ENCODE measurements at regions not wholly inside any gene's neighbourhood (a gene's known extent, or its start where the extent isn't known, plus 50 kb on each side); places are given as distances from the start of the nearest gene placed in this dataset.
"Not testable (repeated sequence)": the region's sequence is repeated elsewhere in the genome, so short reads cannot be mapped to it uniquely, and the experiment has no call there.

- no peak for TF ChIP-seq POLR2AphosphoS5 (IDR thresholded peaks at IDR 0.05)
- Histone ChIP-seq H3K4me1 (replicated peaks) (no peaks in the 10 kb centered on the region), H3K9me3 (no peaks in the 10 kb centered on the region), H3K27ac (no peak overlapping the region), H3K27me3 (replicated peaks; ENCODE audit: insufficient read depth) (no peaks in the 10 kb centered on the region), H3K4me3 (no peak overlapping the region), H3K36me3 (no peaks in the 10 kb centered on the region)
- DNase-seq (ENCODE audit: low spot score) = no peak
- intact Hi-C loops (cut with DNase I) = no loop called here
- WGBS = 97% methylated on average over 1 of the region's 1 CpG
Observed at GRCh38 chr5:159582756-159583541, 252.7 kb upstream of the IL12B start.

- no peak overlapping the region for H3K4me3 ChIP-seq
- no peaks in the 10 kb centered on the region for H3K27me3 ChIP-seq (replicated peaks; ENCODE audit: insufficient read depth)
- no peak overlapping the region for H3K27ac ChIP-seq
- intact Hi-C loops (cut with DNase I) = no loop called here
- no peaks in the 10 kb centered on the region for H3K36me3 ChIP-seq
- no peaks in the 10 kb centered on the region for H3K4me1 ChIP-seq (replicated peaks)
- TF ChIP-seq CTCF (IDR thresholded peaks at IDR 0.05) (no peak), POLR2AphosphoS5 (IDR thresholded peaks at IDR 0.05) (no peak), POLR2A (IDR thresholded peaks at IDR 0.05) (no peak)
- no peak for DNase-seq (ENCODE audit: low spot score)
- 88% methylated on average over 5 of the region's 5 CpGs for WGBS
- H3K9me3 ChIP-seq = no peaks in the 10 kb centered on the region
Observed at GRCh38 chr5:159586921-159587320, 256.6 kb upstream of the IL12B start.

- intact Hi-C loops (cut with DNase I) = no loop called here
- H3K27me3 ChIP-seq (replicated peaks; ENCODE audit: insufficient read depth) = no peaks in the 10 kb centered on the region
- H3K9me3 ChIP-seq = no peaks in the 10 kb centered on the region
- DNase-seq (ENCODE audit: low spot score) = no peak
- no peaks in the 10 kb centered on the region for H3K36me3 ChIP-seq
- H3K4me3 ChIP-seq = no peak overlapping the region
- TF ChIP-seq POLR2A (IDR thresholded peaks at IDR 0.05) (no peak), POLR2AphosphoS5 (IDR thresholded peaks at IDR 0.05) (no peak), CTCF (IDR thresholded peaks at IDR 0.05) (no peak)
- 86% methylated on average over 6 of the region's 6 CpGs for WGBS
- no peak overlapping the region for H3K27ac ChIP-seq
- H3K4me1 ChIP-seq (replicated peaks) = no peaks in the 10 kb centered on the region
Observed at GRCh38 chr5:159588941-159589340, 258.7 kb upstream of the IL12B start.

- Histone ChIP-seq H3K4me3 (no peak overlapping the region), H3K4me1 (replicated peaks) (no peaks in the 10 kb centered on the region), H3K36me3 (no peaks in the 10 kb centered on the region), H3K9me3 (no peaks in the 10 kb centered on the region), H3K27ac (no peak overlapping the region), H3K27me3 (replicated peaks; ENCODE audit: insufficient read depth) (no peaks in the 10 kb centered on the region)
- TF ChIP-seq POLR2AphosphoS5 (IDR thresholded peaks at IDR 0.05) (no peak), CTCF (IDR thresholded peaks at IDR 0.05) (no peak), POLR2A (IDR thresholded peaks at IDR 0.05) (no peak)
- intact Hi-C loops (cut with DNase I) = no loop called here
- no peak for DNase-seq (ENCODE audit: low spot score)
- 93% methylated on average over 1 of the region's 1 CpG for WGBS
Observed at GRCh38 chr5:159593518-159594073, 263.3 kb upstream of the IL12B start.

GRCh38 chr5:159595561-159595960, 265.3 kb upstream of the IL12B start:
- DNase-seq (ENCODE audit: low spot score); H3K27me3 ChIP-seq (replicated peaks; ENCODE audit: insufficient read depth); intact Hi-C loops (cut with DNase I); H3K4me3 ChIP-seq; H3K27ac ChIP-seq; H3K36me3 ChIP-seq; H3K4me1 ChIP-seq (replicated peaks); H3K9me3 ChIP-seq: not testable (repeated sequence)
- 91% methylated on average over 3 of the region's 3 CpGs for WGBS

GRCh38 chr5:159601216-159601615, 270.9 kb upstream of the IL12B start:
- 67% methylated on average over 1 of the region's 1 CpG for WGBS
- DNase-seq (ENCODE audit: low spot score) = no peak
- Histone ChIP-seq H3K36me3 (no peaks in the 10 kb centered on the region), H3K27ac (no peak overlapping the region), H3K9me3 (no peaks in the 10 kb centered on the region), H3K27me3 (replicated peaks; ENCODE audit: insufficient read depth) (no peaks in the 10 kb centered on the region), H3K4me1 (replicated peaks) (no peaks in the 10 kb centered on the region), H3K4me3 (no peak overlapping the region)
- intact Hi-C loops (cut with DNase I) = no loop called here
- no peak for TF ChIP-seq CTCF (IDR thresholded peaks at IDR 0.05)
- no peak for TF ChIP-seq POLR2A (IDR thresholded peaks at IDR 0.05)
- TF ChIP-seq POLR2AphosphoS5 (IDR thresholded peaks at IDR 0.05) = no peak
